ENCODE measurements at regions not wholly inside any gene's neighbourhood (a gene's known extent, or its start where the extent isn't known, plus 50 kb on each side); places are given as distances from the start of the nearest gene placed in this dataset.

DNA sequence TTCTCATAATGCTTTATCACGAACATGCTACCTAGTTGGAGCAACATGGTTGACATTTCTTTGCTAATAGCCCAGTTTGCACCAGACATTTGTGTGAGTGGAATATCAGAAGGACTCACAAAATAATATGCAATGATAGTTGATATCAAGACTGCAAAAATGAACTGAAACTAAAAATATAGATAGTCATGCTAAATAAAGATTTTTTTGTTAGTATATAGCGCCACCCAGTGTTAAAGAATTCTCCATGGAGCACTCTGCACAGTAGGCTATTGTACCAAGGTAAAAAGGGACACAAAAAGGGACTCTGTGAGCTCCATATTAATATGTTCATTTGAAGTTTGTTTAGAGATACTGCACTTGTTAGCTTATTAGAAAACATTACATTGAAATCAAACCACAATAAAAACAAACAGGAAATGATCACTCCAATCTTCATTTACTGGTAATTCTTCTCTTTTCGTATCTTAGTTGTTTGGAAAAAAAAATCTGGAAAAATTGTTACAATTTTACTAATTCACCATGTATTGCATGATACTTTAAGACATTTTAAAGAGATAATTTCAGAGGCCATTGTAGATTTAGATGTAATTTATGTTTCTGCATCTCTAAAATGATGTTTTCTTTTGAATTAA, 1509.6 kb downstream of the ADGRL3 start:
- peak in 6 of 56 donors; percentile 1 to 63 (median 15) for DNase-seq

DNA sequence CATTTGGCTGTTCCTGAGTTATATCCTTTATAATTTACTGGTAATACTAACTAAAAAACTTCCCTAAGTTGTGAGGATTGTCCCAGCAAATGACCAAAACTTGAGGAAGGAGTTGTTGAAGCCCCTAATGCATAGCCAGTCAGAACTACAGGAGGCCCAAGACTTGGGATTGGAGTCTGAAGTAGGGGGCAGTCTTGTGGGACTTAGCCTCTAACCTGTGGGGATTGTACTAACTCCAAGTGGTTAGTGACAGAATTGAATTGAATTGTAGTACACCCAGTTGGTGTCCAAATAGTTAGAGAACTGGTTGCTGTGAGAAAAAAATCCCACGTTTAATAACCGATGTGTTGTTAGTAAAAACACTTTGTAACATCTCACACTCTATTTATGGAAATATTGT, 1506.3 kb downstream of the ADGRL3 start:
- no peak for DNase-seq

- no peak for DNase-seq
These were observed 1483.9 kb downstream of the ADGRL3 start for GRCh38 chr4:62683799-62684566.

GRCh38 chr4:62676962-62677361, 1476.8 kb downstream of the ADGRL3 start:
- DNase-seq: no peak

DNA sequence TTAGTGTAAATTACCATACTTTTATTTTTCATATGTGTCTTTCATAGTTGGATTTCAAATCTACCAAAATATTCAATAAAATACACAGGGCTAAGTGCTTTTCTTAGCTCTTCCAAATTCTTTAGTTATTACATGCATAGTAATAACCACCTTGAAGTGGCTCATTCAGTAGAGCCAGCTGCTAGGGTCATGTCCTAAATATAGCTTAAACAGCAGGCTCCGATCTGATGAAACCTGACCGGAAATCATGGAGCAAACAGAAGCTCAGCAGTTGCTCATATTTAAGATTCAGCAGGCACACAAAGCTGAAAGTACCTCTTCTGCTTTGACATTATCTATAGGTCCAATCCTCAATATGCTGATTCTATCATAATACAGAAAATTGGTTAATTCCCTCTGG, 1470.4 kb downstream of the ADGRL3 start:
- no peak for DNase-seq

- no peak for DNase-seq
These were observed 1461.7 kb downstream of the ADGRL3 start for GRCh38 chr4:62661821-62662220.

DNA sequence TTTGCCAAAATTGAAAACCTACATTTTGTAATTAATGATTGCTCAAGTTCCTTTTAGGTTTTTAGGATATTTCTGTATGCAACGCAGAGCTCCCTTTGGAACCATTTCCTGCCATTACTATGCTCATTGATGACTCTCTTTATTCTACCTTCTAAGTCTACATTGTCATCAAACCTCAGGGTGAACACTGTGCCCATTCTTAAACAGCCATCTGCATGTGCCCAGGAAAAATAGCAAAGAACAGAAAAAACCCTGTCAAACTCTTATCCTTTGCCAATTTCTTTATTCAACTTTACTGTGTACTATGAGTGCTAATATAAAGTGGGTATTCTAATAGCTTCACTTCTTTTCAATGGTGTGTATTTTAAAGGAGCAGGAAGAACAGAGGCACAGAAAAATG, 1455.9 kb downstream of the ADGRL3 start:
- no peak for DNase-seq

DNA sequence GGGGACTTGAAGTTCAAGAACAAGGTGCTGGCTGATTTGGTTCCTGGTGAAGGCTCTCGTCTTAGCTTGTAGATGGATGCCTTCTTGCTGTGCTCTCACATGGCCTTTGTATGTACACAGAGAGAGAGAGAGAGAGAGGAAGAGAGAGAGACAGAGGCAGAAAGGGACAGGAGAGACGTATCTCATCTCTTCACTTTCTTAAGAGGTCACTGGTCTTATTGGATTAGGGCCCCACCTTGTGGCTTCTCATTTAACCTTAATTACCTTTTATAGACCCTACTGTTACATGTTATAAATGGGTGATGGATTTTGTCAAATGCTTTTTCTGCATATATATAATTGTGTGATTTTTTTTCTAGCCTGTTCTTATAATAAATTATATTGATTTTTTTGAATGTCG, 1444.2 kb downstream of the ADGRL3 start:
- DNase-seq: peak in 1 of 56 donors; percentile 0

DNA sequence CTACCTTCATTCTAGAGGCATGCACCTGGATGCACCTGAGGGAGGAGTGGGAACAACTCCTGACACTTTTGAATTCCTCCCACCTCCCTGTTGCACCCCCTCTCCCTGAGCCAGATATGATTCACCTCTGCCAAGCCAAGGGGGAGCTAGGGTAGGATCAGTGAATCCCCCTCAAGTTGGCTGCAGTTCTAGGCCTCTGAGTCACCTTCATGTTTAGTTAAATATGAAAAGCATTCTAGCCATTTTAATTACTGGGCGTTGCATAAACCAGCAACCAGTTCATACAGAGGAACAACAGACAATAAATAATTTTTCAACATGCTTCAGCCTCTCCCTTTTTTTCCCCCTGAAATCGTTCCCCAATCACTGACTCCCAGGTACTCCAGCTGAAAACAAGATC, 1440.2 kb downstream of the ADGRL3 start:
- DNase-seq: no peak

DNA sequence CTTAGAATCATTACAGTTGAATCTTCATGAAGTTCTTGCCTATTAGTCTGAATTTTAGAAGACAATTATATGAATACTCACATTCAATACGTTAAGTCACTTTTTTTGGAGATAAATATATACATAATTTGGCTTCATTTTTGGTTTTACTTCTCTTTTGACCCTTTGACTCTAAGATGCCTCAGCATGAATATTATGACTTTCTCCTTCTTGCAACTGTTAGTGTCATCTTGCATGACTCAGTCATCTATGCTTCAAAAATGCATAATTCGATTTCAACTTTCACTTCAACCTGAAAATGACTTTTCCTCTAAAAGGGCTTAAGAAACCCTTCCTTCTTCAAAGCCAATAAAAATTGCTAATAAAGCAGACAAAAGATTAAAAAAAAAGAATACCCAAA, 1427.5 kb downstream of the ADGRL3 start:
- DNase-seq: no peak

DNA sequence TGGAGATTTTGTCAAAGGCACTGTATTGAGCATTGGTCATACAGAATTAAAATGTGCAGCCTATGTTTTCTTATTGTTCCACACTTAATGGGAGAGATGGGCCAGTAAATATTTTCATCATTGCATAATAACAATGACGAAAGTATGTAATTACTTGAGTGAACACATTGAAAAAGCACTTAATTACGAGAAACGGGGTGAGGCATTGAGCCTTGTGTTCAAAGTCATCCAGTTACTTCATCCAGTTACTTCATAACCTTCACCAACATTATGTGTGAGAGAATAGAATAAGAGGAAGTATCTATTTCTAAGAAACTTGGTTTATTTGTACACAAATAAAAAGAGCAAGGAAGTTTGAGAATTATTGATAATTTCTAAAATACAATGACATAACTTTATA, 1427.0 kb downstream of the ADGRL3 start:
- DNase-seq: no peak

GRCh38 chr4:62622089-62622488, 1422.0 kb downstream of the ADGRL3 start:
- no peak for DNase-seq

GRCh38 chr4:62619971-62620370, 1419.8 kb downstream of the ADGRL3 start:
- no peak for DNase-seq

- DNase-seq: no peak
These were observed 1417.9 kb downstream of the ADGRL3 start for GRCh38 chr4:62618042-62618441.

DNA sequence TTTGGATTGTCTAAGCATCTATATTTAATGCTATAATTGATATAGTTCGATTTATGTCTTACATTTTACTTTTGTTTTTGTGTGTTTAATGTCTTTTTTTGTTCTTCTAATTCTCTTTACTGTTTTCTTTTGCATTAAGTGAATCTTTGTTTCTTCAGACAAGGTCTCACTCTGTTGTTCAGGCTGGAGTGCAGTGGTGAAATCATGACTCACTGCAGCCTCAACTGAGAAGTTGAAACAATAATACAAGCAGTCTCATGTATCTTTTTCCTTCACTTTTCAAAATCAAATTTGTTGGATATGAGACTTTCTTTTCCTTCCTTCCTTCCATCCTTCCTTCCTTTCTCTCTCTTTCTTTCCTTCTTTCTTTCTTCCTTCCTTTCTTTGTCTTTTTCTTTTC, 1401.6 kb downstream of the ADGRL3 start:
- DNase-seq: no peak

DNA sequence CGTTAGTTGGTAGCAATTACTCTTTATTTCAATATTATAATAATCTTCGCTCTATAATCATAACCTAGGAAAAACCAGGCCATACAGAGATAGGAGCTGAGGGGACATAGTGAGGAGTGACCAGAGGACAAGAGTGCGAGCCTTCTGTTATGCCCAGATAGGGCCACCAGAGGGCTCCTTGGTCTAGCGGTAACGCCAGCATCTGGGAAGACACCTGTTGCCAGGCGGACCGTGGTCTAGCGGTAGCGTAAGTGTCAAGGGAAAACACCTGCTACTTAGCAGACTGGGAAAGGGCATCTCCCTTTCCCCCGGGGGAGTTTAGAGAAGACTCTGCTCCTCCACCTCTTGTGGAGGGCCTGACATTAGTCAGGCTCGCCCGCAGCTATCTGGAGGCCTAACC, 1395.1 kb downstream of the ADGRL3 start:
- peak in 3 of 56 donors; percentile 0 to 2 (median 2) for DNase-seq

DNA sequence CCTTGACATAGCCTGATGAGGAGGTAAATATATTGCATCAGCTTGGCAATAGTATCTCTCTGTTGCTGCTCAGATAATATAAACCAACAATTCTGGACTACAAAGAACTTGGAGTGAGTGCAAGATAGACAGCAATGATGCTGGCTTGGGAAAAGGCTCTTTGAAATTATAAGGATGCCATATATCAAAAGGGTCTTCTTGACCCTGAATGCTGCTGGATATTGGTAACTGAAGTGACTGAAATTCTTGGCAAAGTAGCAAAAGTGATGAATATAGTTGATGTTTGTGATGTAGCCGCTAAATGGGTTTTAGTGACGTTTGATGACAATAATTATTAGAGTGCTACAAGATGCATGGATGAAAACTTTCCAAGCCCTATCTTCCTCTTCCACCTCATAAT, 1391.6 kb downstream of the ADGRL3 start:
- DNase-seq: no peak

DNA sequence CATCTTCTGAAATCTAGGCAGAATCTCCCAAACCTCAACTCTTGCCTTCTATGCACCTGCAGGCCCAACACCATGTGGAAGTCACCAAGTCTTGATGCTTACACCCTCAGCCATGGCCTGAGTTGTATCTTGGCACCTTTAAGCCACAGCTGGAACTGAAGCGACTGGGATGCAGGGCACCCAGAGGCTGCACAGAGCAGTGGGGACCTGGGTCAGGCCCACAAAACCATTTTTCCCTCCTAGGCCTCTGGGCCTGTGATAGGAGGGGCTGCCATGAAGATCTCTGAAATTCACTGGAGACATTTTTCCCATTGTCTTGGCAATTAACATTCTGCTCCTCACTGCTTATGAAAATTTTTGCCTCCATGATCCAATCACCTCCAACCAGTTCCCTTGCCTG, 1388.5 kb downstream of the ADGRL3 start:
- DNase-seq: no peak

DNA sequence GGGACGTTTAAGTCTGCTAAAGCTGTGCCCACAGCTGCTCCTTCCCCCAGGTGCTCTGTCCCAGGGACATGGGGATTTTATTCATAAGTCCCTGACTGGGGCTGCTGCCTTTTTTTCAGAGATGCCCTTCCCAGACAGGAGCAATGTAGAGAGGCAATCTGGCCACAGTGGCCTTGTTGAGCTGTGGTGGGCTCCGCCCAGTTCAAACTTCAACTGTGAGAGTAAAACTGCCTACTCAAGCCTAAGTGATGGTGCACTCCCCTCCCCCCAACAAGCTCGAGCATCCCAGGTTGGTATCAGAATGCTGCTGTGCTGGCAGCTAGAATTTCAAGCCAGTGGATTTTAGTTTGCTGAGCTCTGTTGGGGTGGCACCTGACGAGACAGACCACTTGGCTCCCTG, 1371.4 kb downstream of the ADGRL3 start:
- DNase-seq: no peak

DNA sequence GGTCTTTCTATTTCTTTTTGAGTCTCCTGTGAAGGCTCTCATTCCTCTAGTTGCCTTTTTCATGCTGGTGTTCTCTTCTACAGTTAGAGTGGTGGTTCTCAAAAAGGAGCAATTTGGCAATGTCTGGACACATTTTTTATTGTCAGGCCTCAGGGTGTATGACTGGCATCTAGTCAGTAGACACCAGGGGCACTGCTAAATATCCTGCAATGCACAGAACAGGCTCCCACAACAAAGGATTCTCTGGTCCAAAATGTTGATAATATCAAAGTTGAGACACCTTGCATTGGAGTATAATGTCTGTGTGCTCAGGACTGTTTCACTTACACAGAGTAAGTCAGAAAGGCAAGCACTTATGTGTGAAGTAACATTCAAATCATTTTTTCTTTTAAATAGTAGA, 1360.7 kb downstream of the ADGRL3 start:
- no peak for DNase-seq

GRCh38 chr4:62550121-62550520, 1350.0 kb downstream of the ADGRL3 start:
- DNase-seq: no peak

DNA sequence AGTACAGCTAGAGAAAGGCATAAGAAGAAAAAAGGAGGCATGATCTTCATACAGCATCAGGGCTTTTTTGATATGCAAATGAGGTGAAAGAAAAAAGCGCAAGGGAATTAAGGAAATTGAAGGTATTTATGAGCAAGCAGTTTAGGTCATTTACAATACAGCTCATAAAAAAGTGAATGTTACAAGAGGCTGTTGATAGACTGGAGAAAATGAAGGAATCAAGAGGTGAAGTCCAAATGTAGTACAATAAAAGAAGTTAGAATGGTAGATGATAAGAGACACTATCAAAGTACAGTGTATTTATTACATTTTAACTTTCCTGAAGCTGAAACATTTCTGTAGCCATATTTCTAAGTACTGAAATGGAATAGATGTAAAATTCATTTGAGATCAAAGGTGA, 1349.5 kb downstream of the ADGRL3 start:
- no peak for DNase-seq

DNA sequence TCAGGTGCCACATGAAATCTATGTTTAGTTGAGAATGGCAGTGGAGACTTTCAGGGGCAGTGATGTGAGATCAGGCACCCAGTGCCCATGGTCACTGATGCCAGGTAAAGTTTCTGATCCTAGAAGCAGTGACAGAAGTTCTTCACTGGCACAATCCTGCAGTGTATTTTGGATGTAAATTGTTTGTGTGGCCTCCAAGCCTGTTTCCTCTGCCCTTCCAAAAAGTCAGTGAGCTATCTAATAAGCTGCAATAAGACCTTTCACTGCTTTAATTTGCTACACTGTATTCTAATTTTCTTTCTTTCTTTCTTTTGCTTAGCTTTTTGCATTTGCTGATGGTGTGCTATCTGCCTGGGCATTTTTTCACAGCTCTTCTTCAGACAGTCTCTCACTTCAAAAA, 1348.6 kb downstream of the ADGRL3 start:
- DNase-seq: no peak
